Hindlimb muscle (tissue), 1 donor: ENCODE measurements at regions not wholly inside any gene's neighbourhood (a gene's known extent, or its start where the extent isn't known, plus 50 kb on each side); places are given as distances from the start of the nearest gene placed in this dataset.
A peak's percentile ranks its signal among the peaks of the same experiment; 100 is the strongest.
"Not testable (repeated sequence)": the region's sequence is repeated elsewhere in the genome, so short reads cannot be mapped to it uniquely, and the experiment has no call there.

Source experiments
- DNase-seq: peaks from one replicate; pipeline ENCODE4 v3.0.0-alpha.2; 2013

DNA sequence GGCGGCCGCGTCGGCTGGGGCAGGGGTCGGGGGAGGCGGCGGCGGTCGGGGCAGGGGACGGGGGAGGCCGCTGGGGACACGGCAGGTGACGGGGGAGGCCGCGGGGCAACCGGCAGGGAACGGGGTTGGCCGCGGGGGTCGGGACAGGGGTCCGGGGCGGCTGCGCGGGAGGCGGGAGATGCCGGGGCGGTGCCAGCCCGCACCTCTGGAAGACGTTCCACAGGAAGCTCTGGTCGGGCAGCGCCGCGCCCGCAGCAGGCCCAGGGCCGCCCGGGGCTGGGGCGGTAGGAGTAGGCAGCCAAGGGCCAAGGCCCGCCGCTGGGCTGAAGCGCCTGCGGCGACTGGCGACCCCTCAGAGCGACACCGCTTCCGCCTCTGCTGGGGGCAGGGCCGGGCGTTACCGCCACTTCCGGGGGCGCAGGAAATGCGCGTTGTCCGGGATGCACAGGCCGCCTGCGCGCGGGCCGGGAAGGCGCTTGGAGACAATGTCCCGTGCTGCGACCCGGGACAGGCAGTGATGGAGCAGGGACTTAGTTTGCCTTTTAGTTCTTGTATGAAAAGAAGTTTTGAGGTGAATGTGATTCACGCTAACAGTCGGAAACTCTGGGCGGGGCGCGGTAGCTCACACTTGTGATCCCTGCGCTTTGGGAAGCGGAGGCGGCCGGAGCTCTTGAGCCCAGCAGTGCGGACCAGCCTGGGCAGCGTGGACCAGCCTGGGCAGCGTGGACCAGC lies 110.0 kb upstream of the LPCAT1 start:
- DNase-seq = peak; percentile 86

DNA sequence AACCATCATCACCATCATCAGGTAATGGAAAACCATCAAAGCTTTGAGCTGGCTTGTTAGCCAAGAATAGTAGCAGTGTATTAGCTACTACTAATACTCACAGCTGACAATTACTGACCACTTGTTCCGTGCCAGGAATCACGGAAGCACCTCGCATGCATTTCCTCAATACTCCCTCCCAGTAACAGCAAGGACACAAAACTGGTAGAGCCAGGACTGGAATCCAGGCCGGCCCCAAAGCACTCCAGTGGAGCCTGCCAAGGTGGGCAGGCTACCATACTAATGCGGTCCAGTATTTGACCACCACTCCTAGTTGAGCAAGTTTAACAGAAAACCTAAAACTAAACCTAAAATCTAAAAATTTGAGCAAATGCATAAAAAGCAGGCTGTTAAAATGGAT lies 107.2 kb upstream of the LPCAT1 start:
- not testable (repeated sequence) for DNase-seq

- DNase-seq = not testable (repeated sequence)
Measured at GRCh38 chr5:1626397-1626796, 102.6 kb upstream of the LPCAT1 start.

DNA sequence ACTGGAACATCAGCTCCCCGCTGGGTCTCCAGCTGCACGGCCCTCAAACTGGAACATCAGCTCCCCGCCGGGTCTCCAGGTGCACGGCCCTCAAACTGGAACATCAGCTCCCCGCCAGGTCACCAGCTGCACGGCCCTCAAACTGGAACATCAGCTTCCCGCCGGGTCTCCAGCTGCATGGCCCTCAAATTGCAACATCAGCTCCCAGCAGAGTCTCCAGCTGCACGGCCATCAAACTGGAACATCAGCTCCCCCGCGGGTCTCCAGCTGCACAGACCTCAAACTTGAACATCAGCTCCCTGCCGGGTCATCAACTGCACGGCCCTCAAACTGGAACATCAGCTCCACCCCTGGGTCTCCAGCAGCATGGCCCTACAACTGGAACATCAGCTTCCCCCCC lies 95.8 kb upstream of the LPCAT1 start:
- not testable (repeated sequence) for DNase-seq

- not testable (repeated sequence) for DNase-seq
Measured at GRCh38 chr5:1618296-1618865, 94.6 kb upstream of the LPCAT1 start.

DNA sequence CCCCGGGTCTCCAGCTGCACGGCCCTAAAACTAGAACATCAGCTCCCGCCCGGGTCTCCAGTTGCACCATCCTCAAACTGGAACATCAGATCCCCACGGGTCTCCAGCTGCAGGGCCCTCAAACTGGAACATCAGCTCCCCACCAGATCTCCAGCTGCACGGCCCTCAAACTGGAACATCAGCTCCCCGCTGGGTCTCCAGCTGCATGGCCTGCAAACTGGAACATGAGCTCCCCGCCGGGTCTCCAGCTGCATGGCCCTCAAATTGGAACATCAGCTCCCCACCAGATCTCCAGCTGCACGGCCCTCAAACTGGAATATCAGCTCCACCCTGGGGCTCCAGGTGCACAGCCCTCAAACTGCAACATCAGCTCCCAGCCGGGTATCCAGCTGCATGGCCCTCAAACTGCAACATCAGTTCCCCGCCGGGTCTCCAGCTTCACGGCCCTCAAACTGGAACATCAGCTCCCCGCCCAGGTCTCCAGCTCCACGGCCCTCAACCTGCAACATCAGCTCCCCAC lies 93.5 kb upstream of the LPCAT1 start:
- not testable (repeated sequence) for DNase-seq

GRCh38 chr5:1613515-1613914 lies 89.8 kb upstream of the LPCAT1 start:
- DNase-seq = not testable (repeated sequence)

- DNase-seq = not testable (repeated sequence)
Measured at GRCh38 chr5:1610526-1610925, 86.8 kb upstream of the LPCAT1 start.

GRCh38 chr5:1609111-1609510 lies 85.4 kb upstream of the LPCAT1 start:
- DNase-seq = not testable (repeated sequence)

GRCh38 chr5:1608336-1608735 lies 84.6 kb upstream of the LPCAT1 start:
- DNase-seq = not testable (repeated sequence)

DNA sequence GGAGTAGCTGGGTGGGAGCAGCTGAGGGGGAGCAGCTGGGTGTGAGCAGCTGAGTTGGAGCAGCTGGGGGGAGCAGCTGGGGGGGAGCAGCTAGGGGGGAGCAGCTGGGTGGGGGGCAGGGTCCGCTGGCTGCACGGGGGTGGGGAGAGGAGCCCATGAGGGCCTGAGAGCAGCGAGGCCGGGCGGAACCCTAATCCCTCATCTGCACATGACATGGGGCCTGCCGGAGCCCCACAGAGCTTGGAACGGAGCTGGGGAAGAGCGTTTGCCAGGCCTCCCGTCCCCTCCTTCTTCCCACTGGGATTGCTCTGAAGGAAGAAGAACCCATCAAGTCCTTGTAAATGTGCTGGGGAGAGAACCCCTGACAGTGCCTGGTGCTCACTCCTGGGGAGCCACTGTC lies 83.2 kb upstream of the LPCAT1 start:
- not testable (repeated sequence) for DNase-seq

DNA sequence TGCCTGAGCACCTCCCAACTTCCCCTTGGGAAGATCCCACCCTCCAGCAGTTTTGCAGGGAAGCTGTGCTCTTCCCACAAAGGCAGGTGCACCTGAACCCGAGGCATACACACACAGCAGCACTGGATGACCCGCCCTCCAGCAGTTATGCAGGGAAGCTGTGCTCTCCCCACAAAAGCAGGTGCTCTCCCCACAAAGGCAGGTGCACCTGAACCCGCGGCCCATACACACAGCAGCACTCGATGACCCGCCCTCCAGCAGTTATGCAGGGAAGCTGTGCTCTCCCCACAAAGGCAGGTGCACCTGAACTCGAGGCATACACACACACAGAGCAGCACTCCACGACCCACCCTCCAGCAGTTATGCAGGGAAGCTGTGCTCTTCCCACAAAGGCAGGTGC lies 80.2 kb upstream of the LPCAT1 start:
- DNase-seq = not testable (repeated sequence)

DNA sequence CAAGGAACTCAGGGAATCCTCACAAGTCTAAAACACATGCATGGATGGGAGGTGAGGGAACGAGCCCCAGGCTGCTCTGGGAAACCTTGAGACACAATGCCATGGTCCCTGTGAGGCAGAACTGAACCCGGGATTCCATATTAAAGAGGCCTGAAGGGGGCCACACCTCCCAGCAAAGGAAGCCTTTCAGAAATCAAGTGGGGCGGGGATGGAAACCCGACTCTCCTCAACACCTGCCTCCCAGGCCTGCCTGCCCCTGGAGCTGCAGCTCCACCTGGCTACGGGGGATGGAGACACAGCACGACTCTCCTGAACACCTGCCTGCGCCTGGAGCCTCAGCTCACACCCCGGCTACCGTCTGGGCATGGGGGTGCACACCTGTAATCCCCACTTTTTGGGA lies 77.8 kb upstream of the LPCAT1 start:
- DNase-seq = not testable (repeated sequence)

DNA sequence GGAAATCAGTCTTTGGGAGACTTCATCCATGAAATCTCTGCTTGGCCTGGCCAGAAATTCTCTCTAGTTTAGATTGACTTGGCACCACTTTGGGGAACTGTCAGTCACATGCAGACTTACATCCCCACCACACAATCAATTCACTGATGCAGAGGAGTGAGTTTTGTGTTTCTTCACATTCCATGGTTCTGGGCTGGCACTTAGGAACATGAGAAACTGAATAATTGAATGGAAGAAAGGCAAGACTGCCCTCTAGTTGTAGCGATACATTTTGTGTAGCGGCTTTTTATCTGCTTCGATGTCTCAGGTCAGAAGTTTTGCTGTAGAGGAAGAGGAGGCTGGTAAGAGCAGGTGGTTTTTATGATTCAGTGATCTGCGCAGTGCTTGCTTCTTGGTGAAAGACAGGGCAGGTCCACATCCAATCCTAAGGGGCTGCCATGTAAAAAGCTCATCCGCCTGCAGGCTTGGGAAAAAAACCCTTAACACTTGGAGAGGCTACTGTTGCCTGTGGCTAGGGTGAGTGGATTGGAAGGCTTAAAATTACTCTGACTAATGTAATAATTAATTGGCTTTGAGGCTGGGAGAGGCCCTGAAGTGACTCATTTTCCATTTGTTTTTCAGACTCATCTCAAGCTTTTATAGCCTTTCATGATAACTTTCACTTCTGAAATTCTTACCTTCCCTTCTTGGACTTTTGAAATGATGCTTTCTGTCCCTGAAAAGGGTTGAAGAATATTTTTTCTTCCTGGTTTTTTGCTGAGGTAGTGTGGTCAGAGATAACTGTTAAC lies 75.4 kb upstream of the LPCAT1 start:
- not testable (repeated sequence) for DNase-seq

GRCh38 chr5:1597093-1597473 lies 73.3 kb upstream of the LPCAT1 start:
- DNase-seq = not testable (repeated sequence)

- DNase-seq = not testable (repeated sequence)
Measured at GRCh38 chr5:1596462-1597092, 72.8 kb upstream of the LPCAT1 start.

DNA sequence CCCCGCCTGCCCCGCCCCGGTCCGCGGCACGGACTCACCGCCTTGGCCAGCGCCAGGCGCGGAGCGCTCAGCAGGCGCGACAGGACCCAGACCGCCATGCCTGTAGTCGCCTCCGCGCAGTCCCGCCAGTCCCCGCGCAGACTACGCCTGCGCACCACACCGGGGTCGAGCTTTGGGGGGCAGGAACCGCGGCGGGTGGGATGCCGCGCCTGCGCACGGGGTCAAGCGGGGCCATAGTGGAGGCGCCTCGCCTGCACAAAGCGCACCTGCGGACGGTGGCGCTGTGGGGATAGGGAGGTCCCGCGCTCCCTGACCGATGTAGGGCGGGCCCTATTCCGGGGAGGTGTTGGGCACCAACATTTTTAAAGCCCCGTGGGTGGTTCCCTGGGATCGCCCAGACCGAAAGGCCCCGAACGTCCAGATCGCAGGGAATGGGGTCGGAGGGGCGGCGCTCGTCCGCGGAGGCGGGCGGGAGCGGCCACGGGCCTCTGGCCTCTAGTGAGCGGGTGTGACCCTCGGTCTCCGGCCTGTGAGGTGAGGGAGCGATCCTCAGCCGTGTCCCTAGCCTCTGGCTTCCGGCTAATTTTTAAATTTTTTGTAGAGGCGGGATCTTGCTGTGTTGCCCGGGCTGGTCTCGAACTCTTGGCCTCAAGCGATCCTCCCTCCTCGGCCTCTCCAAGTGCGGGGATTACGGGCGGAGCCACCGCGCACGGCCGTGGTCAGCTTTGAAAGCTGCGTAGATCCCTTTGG lies 70.8 kb upstream of the LPCAT1 start:
- peak; percentile 86 for DNase-seq

- DNase-seq = no peak
Measured at GRCh38 chr5:1593903-1594356, 70.2 kb upstream of the LPCAT1 start.

GRCh38 chr5:1588071-1588694 lies 64.4 kb upstream of the LPCAT1 start:
- DNase-seq = not testable (repeated sequence)

DNA sequence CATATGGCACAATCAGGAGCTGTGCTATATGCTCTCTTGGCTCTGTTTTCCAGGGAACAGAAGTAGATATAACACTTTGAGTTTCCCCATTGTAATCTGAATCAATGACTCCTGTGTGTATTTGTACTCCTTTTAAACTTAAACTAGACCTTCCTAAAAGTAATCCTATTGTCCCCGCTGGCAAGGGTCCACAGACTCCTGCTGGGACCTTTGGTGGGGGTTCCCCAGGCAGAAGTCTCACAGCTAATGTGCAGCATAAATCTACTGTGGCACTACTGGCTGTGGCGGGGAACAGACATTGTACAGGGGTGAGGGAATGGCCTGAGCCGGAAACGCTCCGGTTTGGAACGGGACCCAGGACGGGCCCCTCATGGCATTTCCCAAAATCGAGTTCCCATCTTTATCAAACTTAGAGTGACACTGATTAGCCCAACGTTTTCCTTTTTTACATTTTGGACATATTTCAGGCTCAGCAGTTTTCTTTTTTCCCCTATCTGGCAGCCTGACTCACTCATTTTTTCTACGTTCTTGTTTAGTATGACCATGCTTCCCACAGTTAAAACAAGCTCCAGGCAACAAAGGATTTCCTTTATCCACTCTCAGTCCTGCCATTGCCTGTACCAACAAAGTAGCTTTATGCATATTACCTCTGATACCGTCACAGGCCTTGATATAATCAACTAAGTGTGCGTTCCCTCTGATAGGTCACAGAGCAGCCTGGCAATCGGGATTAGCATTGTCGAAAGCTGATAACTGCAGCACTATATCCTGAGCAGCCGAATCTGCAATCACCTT lies 59.5 kb upstream of the LPCAT1 start:
- not testable (repeated sequence) for DNase-seq

- not testable (repeated sequence) for DNase-seq
Measured at GRCh38 chr5:1579389-1579788, 55.6 kb upstream of the LPCAT1 start.
